ENCODE measurements at regions not wholly inside any gene's neighbourhood (a gene's known extent, or its start where the extent isn't known, plus 50 kb on each side); places are given as distances from the start of the nearest gene placed in this dataset.

- TF ChIP-seq, protein P1, sequence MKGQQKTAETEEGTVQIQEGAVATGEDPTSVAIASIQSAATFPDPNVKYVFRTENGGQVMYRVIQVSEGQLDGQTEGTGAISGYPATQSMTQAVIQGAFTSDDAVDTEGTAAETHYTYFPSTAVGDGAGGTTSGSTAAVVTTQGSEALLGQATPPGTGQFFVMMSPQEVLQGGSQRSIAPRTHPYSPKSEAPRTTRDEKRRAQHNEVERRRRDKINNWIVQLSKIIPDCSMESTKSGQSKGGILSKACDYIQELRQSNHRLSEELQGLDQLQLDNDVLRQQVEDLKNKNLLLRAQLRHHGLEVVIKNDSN (IDR thresholded peaks at IDR 0.05; ENCODE audit: borderline replicate concordance, extremely low read length, insufficient read depth, low read depth, low read length), result no peak
- TF ChIP-seq CEBPB (IDR thresholded peaks at IDR 0.05; ENCODE audit: borderline replicate concordance in 1 of 2, low read depth in 2 of 2, low read length in 2 of 2) (no peak), MYB (IDR thresholded peaks at IDR 0.05; ENCODE audit: borderline replicate concordance, low read depth, low read length) (no peak), RBBP5 (conservative IDR thresholded peaks at IDR 0.05) (no peak), NFYA (IDR thresholded peaks at IDR 0.05; ENCODE audit: borderline replicate concordance, low read depth, low read length) (no peak), BACH1 (IDR thresholded peaks at IDR 0.05; ENCODE audit: borderline replicate concordance) (peak; percentile 99), RCOR1 (conservative IDR thresholded peaks at IDR 0.05; ENCODE audit: low read depth, low read length) (no peak), TCF7 (IDR thresholded peaks at IDR 0.05; ENCODE audit: borderline replicate concordance) (no peak), CHD1 (IDR thresholded peaks at IDR 0.05; ENCODE audit: low read depth, low read length) (peak; percentile 94; the same call in 1 of the 2 replicates), RAD21 (IDR thresholded peaks at IDR 0.05; ENCODE audit: insufficient read depth, low read depth, low read length) (no peak), ZBED1 (IDR thresholded peaks at IDR 0.05; ENCODE audit: borderline replicate concordance) (peak; percentile 90), ATF2 (IDR thresholded peaks at IDR 0.05; ENCODE audit: low read length) (no peak), ZNF217 (IDR thresholded peaks at IDR 0.05) (no peak), PAX8 (IDR thresholded peaks at IDR 0.05) (no peak), JUNB (IDR thresholded peaks at IDR 0.05) (no peak), ZNF24 (IDR thresholded peaks at IDR 0.05) (no peak), ETV6 (conservative IDR thresholded peaks at IDR 0.05 in 1 of 2, IDR thresholded peaks at IDR 0.05 in 1 of 2; ENCODE audit: borderline replicate concordance in 1 of 2, low read depth in 1 of 2) (0 out of 4 replicates have a peak, but pooled peaks of 1 of the 2 experiments have one; percentile 24), RUNX3 (IDR thresholded peaks at IDR 0.05; ENCODE audit: low read length) (no peak), TCF3 (IDR thresholded peaks at IDR 0.05; ENCODE audit: borderline replicate concordance, insufficient read depth, low read depth, low read length) (peak; percentile 79; the same call in 1 of the 2 replicates), POLR2AphosphoS2 (IDR thresholded peaks at IDR 0.05; ENCODE audit: low read depth, low read length) (peak; percentile 75), MXI1 (IDR thresholded peaks at IDR 0.05; ENCODE audit: low read depth, low read length) (peak; percentile 75), CHD2 (IDR thresholded peaks at IDR 0.05; ENCODE audit: borderline replicate concordance, low read depth, low read length) (peak; percentile 54), HDAC6 (IDR thresholded peaks at IDR 0.05; ENCODE audit: unreplicated experiment) (no peak), PAX5 (IDR thresholded peaks at IDR 0.05; ENCODE audit: borderline replicate concordance, low read depth, low read length) (peak; percentile 71; the same call in 1 of the 2 replicates)
- TF ChIP-seq, protein P2, sequence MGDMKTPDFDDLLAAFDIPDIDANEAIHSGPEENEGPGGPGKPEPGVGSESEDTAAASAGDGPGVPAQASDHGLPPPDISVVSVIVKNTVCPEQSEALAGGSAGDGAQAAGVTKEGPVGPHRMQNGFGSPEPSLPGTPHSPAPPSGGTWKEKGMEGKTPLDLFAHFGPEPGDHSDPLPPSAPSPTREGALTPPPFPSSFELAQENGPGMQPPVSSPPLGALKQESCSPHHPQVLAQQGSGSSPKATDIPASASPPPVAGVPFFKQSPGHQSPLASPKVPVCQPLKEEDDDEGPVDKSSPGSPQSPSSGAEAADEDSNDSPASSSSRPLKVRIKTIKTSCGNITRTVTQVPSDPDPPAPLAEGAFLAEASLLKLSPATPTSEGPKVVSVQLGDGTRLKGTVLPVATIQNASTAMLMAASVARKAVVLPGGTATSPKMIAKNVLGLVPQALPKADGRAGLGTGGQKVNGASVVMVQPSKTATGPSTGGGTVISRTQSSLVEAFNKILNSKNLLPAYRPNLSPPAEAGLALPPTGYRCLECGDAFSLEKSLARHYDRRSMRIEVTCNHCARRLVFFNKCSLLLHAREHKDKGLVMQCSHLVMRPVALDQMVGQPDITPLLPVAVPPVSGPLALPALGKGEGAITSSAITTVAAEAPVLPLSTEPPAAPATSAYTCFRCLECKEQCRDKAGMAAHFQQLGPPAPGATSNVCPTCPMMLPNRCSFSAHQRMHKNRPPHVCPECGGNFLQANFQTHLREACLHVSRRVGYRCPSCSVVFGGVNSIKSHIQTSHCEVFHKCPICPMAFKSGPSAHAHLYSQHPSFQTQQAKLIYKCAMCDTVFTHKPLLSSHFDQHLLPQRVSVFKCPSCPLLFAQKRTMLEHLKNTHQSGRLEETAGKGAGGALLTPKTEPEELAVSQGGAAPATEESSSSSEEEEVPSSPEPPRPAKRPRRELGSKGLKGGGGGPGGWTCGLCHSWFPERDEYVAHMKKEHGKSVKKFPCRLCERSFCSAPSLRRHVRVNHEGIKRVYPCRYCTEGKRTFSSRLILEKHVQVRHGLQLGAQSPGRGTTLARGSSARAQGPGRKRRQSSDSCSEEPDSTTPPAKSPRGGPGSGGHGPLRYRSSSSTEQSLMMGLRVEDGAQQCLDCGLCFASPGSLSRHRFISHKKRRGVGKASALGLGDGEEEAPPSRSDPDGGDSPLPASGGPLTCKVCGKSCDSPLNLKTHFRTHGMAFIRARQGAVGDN (IDR thresholded peaks at IDR 0.05), result peak; percentile 73; the same call in 1 of the 2 replicates
Observed at GRCh38 chr6:27133281-27134227, 113.9 kb upstream of the PRSS16 start (continued).
